ENCODE measurements at regions not wholly inside any gene's neighbourhood (a gene's known extent, or its start where the extent isn't known, plus 50 kb on each side); places are given as distances from the start of the nearest gene placed in this dataset.

- Histone ChIP-seq H3K4me1 (ENCODE audit: insufficient read depth, low read length) (no peaks in the 10 kb centered on the region), H3K9me3 (ENCODE audit: control insufficient read depth in 1 of 2, insufficient read depth in 1 of 2, low read length in 2 of 2) (peaks cover 13 to 14% of the 10 kb centered on the region in 2 experiments), H3K27ac (ENCODE audit: low read depth in 1 of 2, low read length in 2 of 2) (no peak overlapping the region), H3K36me3 (ENCODE audit: insufficient read depth, low read length) (no peaks in the 10 kb centered on the region), H3K27me3 (ENCODE audit: control insufficient read depth in 1 of 2, insufficient read depth in 2 of 2, low read length in 2 of 2) (no peaks in the 10 kb centered on the region), H3K4me3 (ENCODE audit: low read length) (no peak overlapping the region)
- Mint-ChIP-seq H3K4me1 (ENCODE audit: low read depth) (no peaks in the 10 kb centered on the region), H3K9me3 (peaks cover 11% of the 10 kb centered on the region), H3K4me3 (no peak overlapping the region), H3K27me3 (peaks cover 7% of the 10 kb centered on the region), H3K36me3 (ENCODE audit: low read depth) (peaks cover 4% of the 10 kb centered on the region), H3K27ac (no peak overlapping the region)
- CTCF ChIA-PET, result no interaction called here
- TF ChIP-seq, protein P1, sequence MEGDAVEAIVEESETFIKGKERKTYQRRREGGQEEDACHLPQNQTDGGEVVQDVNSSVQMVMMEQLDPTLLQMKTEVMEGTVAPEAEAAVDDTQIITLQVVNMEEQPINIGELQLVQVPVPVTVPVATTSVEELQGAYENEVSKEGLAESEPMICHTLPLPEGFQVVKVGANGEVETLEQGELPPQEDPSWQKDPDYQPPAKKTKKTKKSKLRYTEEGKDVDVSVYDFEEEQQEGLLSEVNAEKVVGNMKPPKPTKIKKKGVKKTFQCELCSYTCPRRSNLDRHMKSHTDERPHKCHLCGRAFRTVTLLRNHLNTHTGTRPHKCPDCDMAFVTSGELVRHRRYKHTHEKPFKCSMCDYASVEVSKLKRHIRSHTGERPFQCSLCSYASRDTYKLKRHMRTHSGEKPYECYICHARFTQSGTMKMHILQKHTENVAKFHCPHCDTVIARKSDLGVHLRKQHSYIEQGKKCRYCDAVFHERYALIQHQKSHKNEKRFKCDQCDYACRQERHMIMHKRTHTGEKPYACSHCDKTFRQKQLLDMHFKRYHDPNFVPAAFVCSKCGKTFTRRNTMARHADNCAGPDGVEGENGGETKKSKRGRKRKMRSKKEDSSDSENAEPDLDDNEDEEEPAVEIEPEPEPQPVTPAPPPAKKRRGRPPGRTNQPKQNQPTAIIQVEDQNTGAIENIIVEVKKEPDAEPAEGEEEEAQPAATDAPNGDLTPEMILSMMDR (IDR thresholded peaks at IDR 0.05), result no peak
- intact Hi-C loops (cut with DNase I, micrococcal nuclease), result no loop called here
- POLR2A ChIA-PET, result no interaction called here
- DNase-seq (no peak), ATAC-seq (ENCODE audit: poor library complexity) (no peak)
Measured at GRCh38 chr2:129914538-129915302, 64.7 kb upstream of the RAB6C start.

- no peaks in the 10 kb centered on the region for H3K27me3 ChIP-seq (ENCODE audit: control insufficient read depth in 1 of 2, insufficient read depth in 2 of 2, low read length in 2 of 2)
Measured at GRCh38 chr2:129915303-129915840, 64.1 kb upstream of the RAB6C start.

DNA sequence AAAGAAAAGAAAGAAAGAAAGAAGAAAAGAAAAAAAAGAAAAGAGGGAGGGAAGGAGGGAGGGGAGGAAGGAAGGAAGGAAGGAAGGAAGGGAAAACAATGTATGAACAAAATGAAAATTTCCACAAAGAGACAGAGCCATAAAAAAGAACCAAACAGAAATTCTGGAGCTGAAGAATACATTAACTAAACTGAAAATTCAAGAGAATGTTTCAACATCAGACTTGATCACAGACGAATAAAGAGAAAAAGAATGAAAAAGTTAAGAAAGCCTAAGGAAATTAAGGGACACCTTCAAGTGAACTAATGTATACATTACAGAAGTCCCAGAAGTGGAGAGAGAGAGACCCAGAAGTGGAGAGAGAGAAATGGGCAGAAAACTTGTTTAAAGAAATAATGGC, 60.9 kb upstream of the RAB6C start:
- H3K27me3 Mint-ChIP-seq, result peaks cover 27% of the 10 kb centered on the region
- Histone ChIP-seq H3K27me3 (ENCODE audit: control insufficient read depth in 1 of 2, insufficient read depth in 2 of 2, low read length in 2 of 2) (peaks cover 12% of the 10 kb centered on the region in 2 experiments), H3K4me1 (ENCODE audit: insufficient read depth, low read length) (peaks cover 4% of the 10 kb centered on the region), H3K4me3 (ENCODE audit: low read length) (no peak overlapping the region), H3K27ac (ENCODE audit: low read depth in 1 of 2, low read length in 2 of 2) (no peak overlapping the region), H3K9me3 (ENCODE audit: control insufficient read depth in 1 of 2, insufficient read depth in 1 of 2, low read length in 2 of 2) (peaks cover 19 to 25% of the 10 kb centered on the region in 2 experiments), H3K36me3 (ENCODE audit: insufficient read depth, low read length) (no peaks in the 10 kb centered on the region)
- peaks cover 19% of the 10 kb centered on the region for H3K9me3 Mint-ChIP-seq
- CTCF ChIA-PET, result no interaction called here
- DNase-seq (no peak), ATAC-seq (ENCODE audit: poor library complexity) (no peak)
- H3K27ac Mint-ChIP-seq, result no peak overlapping the region
- peaks cover 4% of the 10 kb centered on the region for H3K36me3 Mint-ChIP-seq (ENCODE audit: low read depth)
- TF ChIP-seq, protein P1 (IDR thresholded peaks at IDR 0.05), result no peak
- intact Hi-C loops (cut with DNase I, micrococcal nuclease), result no loop called here
- H3K4me1 Mint-ChIP-seq (ENCODE audit: low read depth), result peaks cover 1% of the 10 kb centered on the region
- no peak overlapping the region for H3K4me3 Mint-ChIP-seq
- POLR2A ChIA-PET, result no interaction called here

More at GRCh38 chr2:129915303-129915840, 64.1 kb upstream of the RAB6C start:
- Mint-ChIP-seq H3K4me1 (ENCODE audit: low read depth) (no peaks in the 10 kb centered on the region), H3K4me3 (no peak overlapping the region), H3K36me3 (ENCODE audit: low read depth) (peaks cover 4% of the 10 kb centered on the region), H3K27ac (no peak overlapping the region), H3K9me3 (peaks cover 17% of the 10 kb centered on the region), H3K27me3 (peaks cover 7% of the 10 kb centered on the region)
- ATAC-seq (ENCODE audit: poor library complexity) (no peak), DNase-seq (no peak)
- peaks cover 13 to 15% of the 10 kb centered on the region in 2 experiments for H3K9me3 ChIP-seq (ENCODE audit: control insufficient read depth in 1 of 2, insufficient read depth in 1 of 2, low read length in 2 of 2)
- ChIA-PET POLR2A (no interaction called here), CTCF (no interaction called here)
- no peaks in the 10 kb centered on the region for H3K36me3 ChIP-seq (ENCODE audit: insufficient read depth, low read length)
- TF ChIP-seq, protein P1 (IDR thresholded peaks at IDR 0.05), result no peak
- no peaks in the 10 kb centered on the region for H3K4me1 ChIP-seq (ENCODE audit: insufficient read depth, low read length)
- intact Hi-C loops (cut with DNase I, micrococcal nuclease), result no loop called here
- H3K4me3 ChIP-seq (ENCODE audit: low read length), result no peak overlapping the region
- H3K27ac ChIP-seq (ENCODE audit: low read depth in 1 of 2, low read length in 2 of 2), result no peak overlapping the region

All from CD4-positive, alpha-beta T cell (primary cell).